ENCODE measurements at regions not wholly inside any gene's neighbourhood (a gene's known extent, or its start where the extent isn't known, plus 50 kb on each side); places are given as distances from the start of the nearest gene placed in this dataset.

- no peak for TF ChIP-seq ZBTB11 (CRISPR knock-in tag; IDR thresholded peaks at IDR 0.05)
- TF ChIP-seq MTA1 (IDR thresholded peaks at IDR 0.05; ENCODE audit: borderline replicate concordance) = no peak
- TF ChIP-seq DACH1 (IDR thresholded peaks at IDR 0.05; ENCODE audit: partially characterized antibody) = no peak
- no peak for TF ChIP-seq RHOXF2B (CRISPR knock-in tag; conservative IDR thresholded peaks at IDR 0.05)
- TF ChIP-seq FOXA3 (CRISPR knock-in tag; conservative IDR thresholded peaks at IDR 0.05 in 1 of 2, IDR thresholded peaks at IDR 0.05 in 1 of 2) = no peak
- no peak for TF ChIP-seq MYC (IDR thresholded peaks at IDR 0.05; ENCODE audit: low read depth, low read length)
- no peak for TF ChIP-seq MYC (CRISPR knock-in tag; IDR thresholded peaks at IDR 0.05; ENCODE audit: borderline replicate concordance, low read depth)
Observed at GRCh38 chr6:3929281-3929798, 80.2 kb downstream of the FAM50B start (continued).

- H2AFZ ChIP-seq (ENCODE audit: low read depth, low read length) = no peak overlapping the region
- peaks cover 10 to 21% of the 10 kb centered on the region in 2 experiments; a peak in 4 of 5 replicates for H3K27me3 ChIP-seq (ENCODE audit: control insufficient read depth in 2 of 2, insufficient read depth in 2 of 2, low read length in 2 of 2)
- no peak overlapping the region for H3K4me3 ChIP-seq
- H4K20me1 ChIP-seq (replicated peaks; ENCODE audit: control insufficient read depth, insufficient read depth, low read length) = no peaks in the 10 kb centered on the region
- ATAC-seq = no peak
- no peaks in the 10 kb centered on the region for H3K36me3 ChIP-seq (ENCODE audit: control insufficient read depth, insufficient read depth, low read length)
- no TSS peak for BruUV-seq (replicated peaks)
- CTCF ChIA-PET (ENCODE audit: low intra/inter-chr PET ratio) = no interaction called here
- no peak overlapping the region for H3K27ac ChIP-seq (ENCODE audit: extremely low read depth, low read depth, low read length)
- H3K9me1 ChIP-seq (ENCODE audit: control insufficient read depth, insufficient read depth, low read length) = no peaks in the 10 kb centered on the region
- H3K9me3 ChIP-seq (replicated peaks; ENCODE audit: control insufficient read depth, insufficient read depth, low read depth, low read length) = no peaks in the 10 kb centered on the region
- H3K9ac ChIP-seq (ENCODE audit: insufficient read depth in 1 of 2, low read depth in 2 of 2, low read length in 2 of 2) = no peak overlapping the region
- POLR2A ChIA-PET = no interaction called here
- 4% methylated on average over 2 of the region's 2 CpGs for WGBS (ENCODE audit: insufficient coverage, low coverage, missing lambda C conversion rate)
- H3K4me1 ChIP-seq (replicated peaks in 1 of 2; ENCODE audit: control insufficient read depth in 2 of 2, insufficient read depth in 2 of 2, low read length in 2 of 2) = peaks cover 0 to 6% of the 10 kb centered on the region in 2 experiments; a peak in 2 of 5 replicates
- intact Hi-C loops (cut with micrococcal nuclease) (no loop called here), in situ Hi-C loops (cut with MboI) (no loop called here)
- DNase-seq (ENCODE audit: extremely low read depth in 1 of 4, low spot score in 3 of 4) = no peak
- FAIRE-seq = no peak
- no peak overlapping the region for H3K4me2 ChIP-seq (ENCODE audit: insufficient read depth, low read length)
- H3K79me2 ChIP-seq (ENCODE audit: control insufficient read depth, insufficient read depth, low read length) = no peaks in the 10 kb centered on the region
- TF ChIP-seq SPI1 (IDR thresholded peaks at IDR 0.05; ENCODE audit: borderline replicate concordance, low read depth, low read length) (peak; percentile 69; the same call in 1 of the 2 replicates), ILF3 (IDR thresholded peaks at IDR 0.05; ENCODE audit: borderline replicate concordance) (no peak), AFF4 (CRISPR knock-in tag; IDR thresholded peaks at IDR 0.05) (no peak), MTA3 (IDR thresholded peaks at IDR 0.05; ENCODE audit: borderline replicate concordance) (no peak), ZC3H11A (IDR thresholded peaks at IDR 0.05; ENCODE audit: low read depth, low read length) (no peak), ZNF551 (CRISPR knock-in tag; IDR thresholded peaks at IDR 0.05) (no peak)
Observed at GRCh38 chr6:3937438-3937837, 88.3 kb downstream of the FAM50B start.
